Endothelial cell of umbilical vein (primary cell): ENCODE measurements at regions not wholly inside any gene's neighbourhood (a gene's known extent, or its start where the extent isn't known, plus 50 kb on each side); places are given as distances from the start of the nearest gene placed in this dataset. TPM values are rescaled to one million over a fixed set of nuclear protein-coding genes. Genes with fewer than 3 reads are reported as not detected.
"Not testable (repeated sequence)": the region's sequence is repeated elsewhere in the genome, so short reads cannot be mapped to it uniquely, and the experiment has no call there.

Experiments
- BruUV-seq: library from RNA; stranded (reverse); fragments of 400-500 nt; replicated peaks from 2 replicates; lab custom pipeline; 2021; lab: Mats Ljungman, UMichigan
- CTCF ChIA-PET: fragments of 300-600, 350-600 bp; sonication (Branson Sonifier 250); formaldehyde crosslinking; loops from one replicate; lab custom pipeline; 2021; ENCODE audit warnings: antibody characterized with exemption, inconsistent platforms; lab: Charles Lee
- POLR2A ChIA-PET: fragments of 300-600, 350-600 bp; sonication (Branson Sonifier 250); formaldehyde crosslinking; loops from one replicate; lab custom pipeline; 2021; ENCODE audit warnings: antibody characterized with exemption, inconsistent platforms; lab: Charles Lee
- DNase-seq: peaks from one replicate; pipeline ENCODE4 v3.0.0-alpha.2; 2011; ENCODE audit warnings: low read depth, low spot score
- FAIRE-seq: peaks from 2 replicates; lab custom pipeline; 2011; peaks lifted over from hg19 to GRCh38; lab: Jason Lieb, UNC
- H2AFZ ChIP-seq: 2 replicates; pipeline ENCODE4 v1.6.0; 2012; ENCODE audit warnings: low read depth, low read length, control low read depth, inconsistent platforms
- H3K27ac ChIP-seq: 2 replicates; pipeline ENCODE4 v1.5.1; 2011; ENCODE audit warnings: low read depth, mild to moderate bottlenecking, control low read depth, low read length, moderate library complexity; ENCODE audit not compliant: insufficient read depth
- H3K27me3 ChIP-seq, 2 experiments: 2 replicates each; pipeline versions ENCODE4 v1.6.0 to v1.6.1; 2011; ENCODE audit warnings: low read length in 2 of 2, mixed read lengths in 1 of 2; ENCODE audit not compliant: control insufficient read depth in 2 of 2, insufficient read depth in 2 of 2
- H3K36me3 ChIP-seq, 2 experiments: 2 replicates in 1 of 2; 3 replicates in 1 of 2; pipeline ENCODE4 v1.5.1; 2011; ENCODE audit warnings: low read length in 2 of 2, mild to moderate bottlenecking in 1 of 2, moderate library complexity in 1 of 2; ENCODE audit not compliant: control insufficient read depth in 2 of 2, insufficient read depth in 2 of 2; ENCODE audit errors: extremely low read depth in 1 of 2
- H3K4me1 ChIP-seq: 3 replicates; pipeline ENCODE4 v1.5.1; 2011; ENCODE audit warnings: mild to moderate bottlenecking, low read length; ENCODE audit not compliant: control insufficient read depth, insufficient read depth; ENCODE audit errors: extremely low read depth
- H3K4me2 ChIP-seq: 2 replicates; pipeline ENCODE4 v1.6.1; 2011; ENCODE audit warnings: low read length, control low read depth, mixed read lengths; ENCODE audit not compliant: insufficient read depth
- H3K4me3 ChIP-seq, 3 experiments: fragments of 200-600 bp in 1 of 3; sonication (generic), shearing (Covaris generic) in 1 of 3; replicated peaks in 1 of 3; 2 replicates each; pipeline ENCODE4 v1.5.1; 2011 to 2016; ENCODE audit warnings: control low read depth in 3 of 3, low read length in 3 of 3, mild to moderate bottlenecking in 2 of 3, inconsistent platforms in 1 of 3, low read depth in 1 of 3, moderate library complexity in 1 of 3; ENCODE audit not compliant: insufficient read depth in 1 of 3
- H3K79me2 ChIP-seq: 2 replicates; pipeline ENCODE4 v1.6.0; 2012; ENCODE audit warnings: low read length, inconsistent platforms; ENCODE audit not compliant: control insufficient read depth, insufficient read depth
- H3K9ac ChIP-seq: replicated peaks from 2 replicates; pipeline ENCODE3; 2011; ENCODE audit warnings: low read length, control low read depth; ENCODE audit not compliant: insufficient read depth; ENCODE audit errors: extremely low read depth
- H3K9me1 ChIP-seq: replicated peaks from 3 replicates; pipeline ENCODE4 v1.6.0; 2011; ENCODE audit warnings: mild to moderate bottlenecking, low read length; ENCODE audit not compliant: control insufficient read depth, insufficient read depth; ENCODE audit errors: extremely low read depth
- H3K9me3 ChIP-seq: replicated peaks from 2 replicates; pipeline ENCODE4 v1.5.1; 2012; ENCODE audit warnings: low read length, inconsistent platforms; ENCODE audit not compliant: control insufficient read depth, insufficient read depth
- H4K20me1 ChIP-seq: replicated peaks from 2 replicates; pipeline ENCODE3; 2011; ENCODE audit warnings: mild to moderate bottlenecking, low read length; ENCODE audit not compliant: control insufficient read depth, insufficient read depth; ENCODE audit errors: extremely low read depth
- dilution Hi-C: fragments of 300-500 bp; cut with MboI; formaldehyde crosslinking; loops from one replicate; pipeline ENCODE4 v1.15.0; 2019; ENCODE audit warnings: low sequenced_read_pairs; ENCODE audit not compliant: extremely low pct_ligation_motif_present
- intact Hi-C: fragments of 100-400 bp; cut with micrococcal nuclease; formaldehyde crosslinking; loops from one replicate; pipeline ENCODE4 v1.10.0; 2022
- small RNA-seq: library from RNA; depleted of rRNA; stranded (forward); fragments of <200 nt; gene quantifications from one replicate; pipeline ENCODE3, GENCODE V24; 2012; ENCODE audit warnings: low replicate concordance, low read depth; ENCODE audit not compliant: insufficient read depth, insufficient read length

DNA sequence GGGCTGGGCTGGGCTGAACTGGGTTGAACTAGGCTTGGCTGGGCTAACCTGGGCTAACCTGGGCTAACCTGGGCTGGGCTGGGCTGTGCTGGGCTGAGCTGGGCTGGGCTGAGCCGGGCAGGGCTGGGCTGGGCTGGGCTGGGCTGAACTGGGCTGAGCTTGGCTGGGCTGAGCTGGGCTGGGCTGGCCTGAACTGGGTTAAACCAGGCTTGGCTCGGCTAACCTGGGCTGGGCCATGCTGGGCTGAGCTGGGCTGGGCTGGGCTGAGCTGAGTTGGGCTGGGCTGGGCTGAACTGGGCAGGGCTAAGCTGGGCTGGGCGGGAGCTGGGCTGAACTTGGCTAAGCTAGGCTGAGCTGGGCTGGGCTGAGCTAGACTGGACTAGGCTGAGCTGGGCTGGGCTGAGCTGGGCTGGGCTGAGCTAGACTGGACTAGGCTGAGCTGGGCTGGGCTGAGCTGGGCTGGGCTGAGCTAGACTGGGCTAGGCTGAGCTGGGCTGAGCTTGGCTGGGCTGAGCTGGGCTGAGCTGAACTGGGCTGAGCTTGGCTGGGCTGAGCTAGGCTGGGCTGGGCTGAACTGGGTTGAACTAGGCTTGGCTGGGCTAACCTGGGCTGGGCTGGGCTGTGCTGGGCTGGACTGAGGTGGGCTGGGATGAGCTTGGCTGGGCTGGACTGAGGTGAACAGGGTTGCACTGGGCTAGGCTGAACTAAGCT lies 49.9 kb upstream of the GPC1 start:
- H3K79me2 ChIP-seq, H3K4me1 ChIP-seq, DNase-seq, H3K9ac ChIP-seq, H3K9me3 ChIP-seq, H3K36me3 ChIP-seq, dilution Hi-C loops, H3K27ac ChIP-seq, H2AFZ ChIP-seq, POLR2A ChIA-PET, BruUV-seq, H3K9me1 ChIP-seq, FAIRE-seq, CTCF ChIA-PET, H4K20me1 ChIP-seq, H3K27me3 ChIP-seq, H3K4me2 ChIP-seq, H3K4me3 ChIP-seq: not testable (repeated sequence)
- intact Hi-C loops, result loop anchor here (2.0 kb wide), 1 partner anchor 49 kb away; the partner anchor contains the start of gene GPC1

Small RNA genes lying in the stretch of these regions (small RNA-seq; reads per million reads assigned to genes)
- not detected for gene RF00012
